Epithelial cell of esophagus (primary cell): ENCODE measurements at regions not wholly inside any gene's neighbourhood (a gene's known extent, or its start where the extent isn't known, plus 50 kb on each side); places are given as distances from the start of the nearest gene placed in this dataset.

Experiments
- DNase-seq: peaks from one replicate; pipeline ENCODE4 v3.0.0; 2010; ENCODE audit warnings: low read depth
- H3K4me3 ChIP-seq: 2 replicates; pipeline ENCODE4 v1.5.1; 2011; ENCODE audit warnings: mild to moderate bottlenecking, low read length, control low read depth
- TF ChIP-seq, protein P1 (sequence below): IDR thresholded peaks from 2 replicates; pipeline ENCODE4 v1.5.1; 2011; ENCODE audit warnings: low read depth, mild to moderate bottlenecking, low read length, control low read depth, inconsistent platforms; ENCODE audit not compliant: insufficient read depth; ENCODE audit errors: missing control alignments

DNA sequence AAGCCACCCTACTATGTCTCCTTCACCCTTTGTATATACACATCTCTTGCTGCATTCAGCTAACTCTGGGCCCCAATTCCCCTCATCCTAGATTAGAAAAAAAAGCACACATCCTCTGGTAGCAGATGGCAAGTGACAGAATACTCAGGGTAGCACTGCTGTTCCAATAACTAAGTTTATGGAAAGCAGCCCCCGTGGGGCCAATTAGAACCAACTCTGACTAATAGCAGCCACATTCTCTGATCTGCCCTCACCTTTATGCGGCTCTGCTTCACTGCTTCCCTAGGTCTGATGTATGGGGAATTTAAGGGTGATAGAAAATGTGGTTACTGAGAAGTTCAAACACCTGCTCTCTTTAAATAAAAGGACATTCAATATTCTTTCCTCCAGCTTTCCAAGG, 74.9 kb upstream of the SETMAR start:
- TF ChIP-seq, protein P1, sequence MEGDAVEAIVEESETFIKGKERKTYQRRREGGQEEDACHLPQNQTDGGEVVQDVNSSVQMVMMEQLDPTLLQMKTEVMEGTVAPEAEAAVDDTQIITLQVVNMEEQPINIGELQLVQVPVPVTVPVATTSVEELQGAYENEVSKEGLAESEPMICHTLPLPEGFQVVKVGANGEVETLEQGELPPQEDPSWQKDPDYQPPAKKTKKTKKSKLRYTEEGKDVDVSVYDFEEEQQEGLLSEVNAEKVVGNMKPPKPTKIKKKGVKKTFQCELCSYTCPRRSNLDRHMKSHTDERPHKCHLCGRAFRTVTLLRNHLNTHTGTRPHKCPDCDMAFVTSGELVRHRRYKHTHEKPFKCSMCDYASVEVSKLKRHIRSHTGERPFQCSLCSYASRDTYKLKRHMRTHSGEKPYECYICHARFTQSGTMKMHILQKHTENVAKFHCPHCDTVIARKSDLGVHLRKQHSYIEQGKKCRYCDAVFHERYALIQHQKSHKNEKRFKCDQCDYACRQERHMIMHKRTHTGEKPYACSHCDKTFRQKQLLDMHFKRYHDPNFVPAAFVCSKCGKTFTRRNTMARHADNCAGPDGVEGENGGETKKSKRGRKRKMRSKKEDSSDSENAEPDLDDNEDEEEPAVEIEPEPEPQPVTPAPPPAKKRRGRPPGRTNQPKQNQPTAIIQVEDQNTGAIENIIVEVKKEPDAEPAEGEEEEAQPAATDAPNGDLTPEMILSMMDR: no peak
- DNase-seq: no peak
- H3K4me3 ChIP-seq: no peak overlapping the region

DNA sequence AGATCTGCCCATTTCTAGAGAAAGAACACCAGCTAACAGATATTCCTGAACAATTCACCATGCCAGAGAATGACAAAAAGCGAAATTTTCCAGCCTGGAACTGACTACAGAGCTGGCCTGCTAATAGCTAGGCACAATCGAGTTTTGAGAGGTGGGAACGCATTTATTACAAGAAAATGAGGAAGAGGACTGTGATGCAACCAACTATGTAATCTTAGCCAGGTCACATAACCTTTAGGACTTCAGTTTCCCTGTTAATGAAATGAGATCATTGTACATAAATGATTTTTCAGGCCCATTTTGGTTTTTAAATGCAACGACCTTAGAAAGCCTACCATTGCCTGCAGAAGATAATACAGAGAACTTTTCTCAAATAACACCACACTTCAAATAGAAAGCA, 72.1 kb upstream of the SETMAR start:
- no peak for DNase-seq
- no peak overlapping the region for H3K4me3 ChIP-seq

DNA sequence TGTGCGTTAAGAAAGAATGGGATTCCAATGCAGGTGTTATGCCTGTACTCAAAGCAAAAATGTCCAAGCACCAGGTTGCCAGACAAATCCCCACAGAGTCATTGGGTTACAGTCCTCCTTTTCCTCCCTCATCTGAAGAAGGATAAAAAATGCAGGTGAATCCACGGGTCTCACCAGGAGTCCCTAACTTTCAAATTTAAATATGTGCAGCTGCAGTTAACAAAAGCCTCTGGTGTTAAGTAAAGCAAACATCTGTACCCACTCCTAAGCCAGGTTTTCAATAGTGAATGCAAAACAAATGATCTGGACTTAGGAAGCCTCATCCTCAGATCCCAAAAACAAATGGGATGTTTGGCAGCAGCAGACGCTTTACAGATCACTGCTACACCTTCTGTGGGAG, 70.4 kb upstream of the SETMAR start:
- TF ChIP-seq, protein P1: no peak
- DNase-seq: no peak
- no peak overlapping the region for H3K4me3 ChIP-seq

More for the DNA sequence above, 72.1 kb upstream of the SETMAR start:
- TF ChIP-seq, protein P1: no peak

DNA sequence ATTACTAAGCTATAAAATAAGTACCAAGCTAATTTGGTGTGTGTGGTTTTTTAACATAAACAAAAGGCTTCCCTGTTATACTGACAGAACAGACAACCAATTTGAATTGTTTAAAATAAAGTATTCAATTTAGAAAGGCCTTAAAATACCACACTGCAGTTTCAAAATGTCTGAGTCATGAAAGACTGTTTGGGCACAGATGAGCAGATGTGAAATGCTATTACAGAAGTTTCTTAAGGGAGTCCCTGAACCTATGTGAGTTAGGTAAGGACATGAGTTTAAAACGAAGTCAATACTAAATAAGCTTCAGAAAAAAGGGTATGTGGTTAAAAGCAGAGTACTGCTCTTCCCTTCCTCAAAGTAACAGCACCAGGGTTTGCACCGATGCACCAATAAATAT, 69.7 kb upstream of the SETMAR start:
- no peak overlapping the region for H3K4me3 ChIP-seq
- DNase-seq: no peak
- TF ChIP-seq, protein P1: no peak

DNA sequence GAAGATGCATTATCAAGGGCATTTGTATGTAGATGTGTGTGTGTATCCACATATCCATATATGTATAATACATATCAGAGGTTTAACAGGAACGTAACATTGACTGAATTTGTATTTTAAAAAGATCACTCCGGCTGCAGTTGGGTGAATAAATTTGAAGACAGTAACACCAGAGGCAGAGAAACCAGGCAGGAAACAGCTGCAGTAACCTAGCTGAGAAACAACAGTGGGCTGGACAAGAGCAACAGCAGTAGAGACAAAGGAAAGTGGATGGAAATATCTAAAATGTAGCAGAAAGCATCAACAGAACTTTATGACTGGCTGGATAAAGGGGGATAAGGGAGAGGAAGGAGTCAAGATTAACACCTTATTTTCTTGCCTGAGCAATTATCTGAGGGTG, 68.3 kb upstream of the SETMAR start:
- H3K4me3 ChIP-seq: no peak overlapping the region
- TF ChIP-seq, protein P1: no peak

DNA sequence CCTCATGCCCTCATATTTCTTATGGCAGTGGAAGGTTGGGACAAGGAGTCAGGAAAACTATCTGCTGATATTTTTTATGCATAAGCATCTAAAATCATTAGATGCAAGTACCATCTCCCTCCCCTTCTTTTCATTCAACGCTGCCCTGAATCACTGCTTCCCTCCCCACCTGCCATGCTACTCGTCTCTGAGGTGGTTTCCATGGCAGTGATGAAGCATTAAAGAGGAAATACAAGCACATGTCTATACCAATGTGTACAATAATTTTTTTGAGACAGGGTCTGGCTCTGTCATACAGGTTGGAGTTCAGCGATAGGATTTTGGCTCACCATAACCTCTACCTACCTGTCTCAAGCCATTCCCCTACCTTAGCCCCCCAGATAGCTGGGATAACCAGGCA, 67.5 kb upstream of the SETMAR start:
- TF ChIP-seq, protein P1: no peak
- H3K4me3 ChIP-seq: no peak overlapping the region
- DNase-seq: no peak

More for the DNA sequence above, 68.3 kb upstream of the SETMAR start:
- DNase-seq: no peak

DNA sequence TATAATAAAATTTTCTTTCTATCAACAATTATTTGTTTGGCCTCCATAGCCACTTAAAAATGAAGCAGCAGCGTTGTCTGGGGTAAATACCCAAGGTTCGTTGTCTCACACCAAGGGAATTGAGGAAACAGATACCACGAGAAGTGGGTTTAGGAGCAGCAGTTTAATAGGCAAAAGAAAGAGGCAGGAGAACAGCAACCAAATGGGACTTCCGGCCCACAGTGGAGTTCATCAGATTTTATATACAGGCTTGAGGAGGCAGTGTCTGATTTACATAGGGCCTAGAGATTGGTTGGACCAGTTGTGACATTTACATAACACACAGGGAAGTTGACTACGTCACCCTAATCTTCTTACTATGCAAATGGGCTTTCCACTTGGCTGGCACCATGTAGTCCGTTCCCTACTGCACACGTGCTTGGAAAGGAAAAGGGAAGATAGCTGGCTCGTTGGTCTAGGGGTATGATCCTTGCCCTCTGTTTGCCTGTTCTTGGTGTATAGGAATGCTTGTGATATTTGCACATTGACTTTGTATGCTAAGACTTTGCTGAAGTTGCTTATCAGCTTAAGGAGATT, 61.5 kb upstream of the SETMAR start:
- TF ChIP-seq, protein P1: no peak
- no peak for DNase-seq
- no peak overlapping the region for H3K4me3 ChIP-seq
